Retinal pigment epithelial cell (primary cell): ENCODE measurements at regions not wholly inside any gene's neighbourhood (a gene's known extent, or its start where the extent isn't known, plus 50 kb on each side); places are given as distances from the start of the nearest gene placed in this dataset.
A peak's percentile ranks its signal among the peaks of the same experiment; 100 is the strongest.

ENCODE experiments used
- DNase-seq: peaks from one replicate; pipeline ENCODE4 v3.0.0-alpha.2; 2010; ENCODE audit warnings: low read depth
- H3K4me3 ChIP-seq: 2 replicates; pipeline ENCODE4 v1.5.1; 2011; ENCODE audit warnings: mild to moderate bottlenecking, low read length, control low read depth, moderate library complexity
- CTCF ChIP-seq: conservative IDR thresholded peaks from 2 replicates; pipeline ENCODE4 v1.5.1; 2011; ENCODE audit warnings: low read depth, low read length, control low read depth, inconsistent platforms

GRCh38 chr5:21244982-21245381 is 1257.0 kb upstream of the CDH18 start:
- no peak for TF ChIP-seq CTCF
- H3K4me3 ChIP-seq, result no peak overlapping the region
- DNase-seq, result no peak

GRCh38 chr5:21238786-21239185 is 1250.8 kb upstream of the CDH18 start:
- no peak for DNase-seq
- TF ChIP-seq CTCF, result no peak
- H3K4me3 ChIP-seq, result no peak overlapping the region

GRCh38 chr5:21237461-21237860 is 1249.5 kb upstream of the CDH18 start:
- no peak for DNase-seq
- no peak overlapping the region for H3K4me3 ChIP-seq
- no peak for TF ChIP-seq CTCF

GRCh38 chr5:21236971-21237427 is 1249.0 kb upstream of the CDH18 start:
- TF ChIP-seq CTCF, result no peak
- no peak overlapping the region for H3K4me3 ChIP-seq
- DNase-seq, result peak; percentile 72

- no peak overlapping the region for H3K4me3 ChIP-seq
- DNase-seq, result no peak
- TF ChIP-seq CTCF, result no peak
Observed at GRCh38 chr5:21236104-21236503, 1248.1 kb upstream of the CDH18 start.

GRCh38 chr5:21225223-21226064 is 1237.4 kb upstream of the CDH18 start:
- no peak for DNase-seq
- H3K4me3 ChIP-seq, result no peak overlapping the region
- no peak for TF ChIP-seq CTCF

- DNase-seq, result no peak
- no peak for TF ChIP-seq CTCF
- no peak overlapping the region for H3K4me3 ChIP-seq
Observed at GRCh38 chr5:21221616-21222015, 1233.6 kb upstream of the CDH18 start.
